ENCODE measurements at regions not wholly inside any gene's neighbourhood (a gene's known extent, or its start where the extent isn't known, plus 50 kb on each side); places are given as distances from the start of the nearest gene placed in this dataset.

- WGBS, 3 donors: 24 to 43% (median 30%) methylated on average over 2 of the region's 2 CpGs
- H3K27ac ChIP-seq (ENCODE audit: low read depth, low read length): no peak overlapping the region
Observed at GRCh38 chr6:113458368-113459010, 398.7 kb upstream of the MARCKS start.

- 73 to 90% (median 80%) methylated on average over 4 of the region's 4 CpGs for WGBS, 3 donors
- H3K27ac ChIP-seq (ENCODE audit: low read depth, low read length): no peak overlapping the region
Observed at GRCh38 chr6:113461153-113461932, 395.8 kb upstream of the MARCKS start.

DNA sequence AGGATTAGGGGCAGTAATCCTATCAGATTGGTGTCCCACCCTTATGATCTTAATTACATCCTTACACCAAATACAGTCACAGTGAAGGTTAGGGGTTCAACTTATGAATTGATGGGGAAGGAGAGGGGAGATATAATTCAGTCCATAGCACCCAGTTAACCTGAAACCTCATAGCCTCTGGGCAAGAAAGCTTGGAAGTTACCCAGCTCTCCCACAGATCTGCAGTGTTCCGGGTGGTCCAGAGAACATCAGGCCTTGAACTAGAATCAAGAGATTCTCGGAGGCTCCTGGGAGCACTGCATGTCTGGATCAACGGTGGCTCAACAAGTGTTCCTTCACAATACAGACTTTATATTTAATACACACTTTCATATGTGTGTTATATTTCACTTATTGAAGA, 392.6 kb upstream of the MARCKS start:
- 76 to 91% (median 76%) methylated on average over 3 of the region's 3 CpGs for WGBS, 3 donors
- no peak overlapping the region for H3K27ac ChIP-seq (ENCODE audit: low read depth, low read length)

GRCh38 chr6:113464960-113465359, 392.2 kb upstream of the MARCKS start:
- H3K27ac ChIP-seq (ENCODE audit: low read depth, low read length): no peak overlapping the region
- 58 to 83% (median 60%) methylated on average over 3 of the region's 3 CpGs for WGBS, 3 donors

DNA sequence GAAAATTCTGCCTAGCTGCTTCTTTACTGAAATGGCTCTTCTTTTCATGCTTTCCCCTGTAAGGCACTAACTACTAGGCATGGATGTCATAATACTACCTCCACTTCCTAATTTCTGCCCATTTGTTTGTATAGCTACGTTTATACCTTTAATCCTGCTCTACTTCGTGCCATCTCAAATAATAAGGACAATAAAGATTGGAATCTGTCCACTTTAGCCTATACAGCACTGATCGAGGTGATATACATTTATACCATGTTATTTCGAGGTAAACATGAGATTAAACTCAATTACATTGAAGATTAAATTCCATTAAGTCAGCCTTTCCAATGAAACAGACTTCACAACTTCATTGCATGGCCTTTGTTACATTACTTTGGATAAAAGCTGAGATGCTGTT, 390.6 kb upstream of the MARCKS start:
- no peak overlapping the region for H3K27ac ChIP-seq (ENCODE audit: low read depth, low read length)
- 74 to 82% (median 78%) methylated on average over 4 of the region's 4 CpGs for WGBS, 3 donors

DNA sequence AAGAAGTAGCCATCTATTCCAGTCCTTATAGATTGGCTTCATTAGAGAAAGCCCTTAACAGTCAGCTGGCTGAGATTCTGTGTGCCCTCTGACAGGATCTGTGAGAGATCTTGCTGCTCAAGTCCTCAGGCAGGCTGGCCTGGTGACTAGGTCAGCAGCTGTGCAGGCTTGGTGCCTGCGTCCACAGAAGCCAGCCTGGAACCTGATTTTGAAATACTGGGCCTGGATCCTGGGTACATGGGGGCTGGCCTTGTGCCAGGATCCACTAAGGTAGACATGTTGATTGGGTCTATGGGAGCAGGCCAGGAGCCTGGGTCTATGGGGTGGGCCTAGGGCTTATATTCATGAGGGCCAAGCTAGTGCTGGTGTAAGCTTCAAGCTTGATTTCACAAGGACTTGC, 381.8 kb upstream of the MARCKS start:
- H3K27ac ChIP-seq (ENCODE audit: low read depth, low read length): no peak overlapping the region
- 59 to 90% (median 76%) methylated on average over 1 of the region's 1 CpG for WGBS, 3 donors

DNA sequence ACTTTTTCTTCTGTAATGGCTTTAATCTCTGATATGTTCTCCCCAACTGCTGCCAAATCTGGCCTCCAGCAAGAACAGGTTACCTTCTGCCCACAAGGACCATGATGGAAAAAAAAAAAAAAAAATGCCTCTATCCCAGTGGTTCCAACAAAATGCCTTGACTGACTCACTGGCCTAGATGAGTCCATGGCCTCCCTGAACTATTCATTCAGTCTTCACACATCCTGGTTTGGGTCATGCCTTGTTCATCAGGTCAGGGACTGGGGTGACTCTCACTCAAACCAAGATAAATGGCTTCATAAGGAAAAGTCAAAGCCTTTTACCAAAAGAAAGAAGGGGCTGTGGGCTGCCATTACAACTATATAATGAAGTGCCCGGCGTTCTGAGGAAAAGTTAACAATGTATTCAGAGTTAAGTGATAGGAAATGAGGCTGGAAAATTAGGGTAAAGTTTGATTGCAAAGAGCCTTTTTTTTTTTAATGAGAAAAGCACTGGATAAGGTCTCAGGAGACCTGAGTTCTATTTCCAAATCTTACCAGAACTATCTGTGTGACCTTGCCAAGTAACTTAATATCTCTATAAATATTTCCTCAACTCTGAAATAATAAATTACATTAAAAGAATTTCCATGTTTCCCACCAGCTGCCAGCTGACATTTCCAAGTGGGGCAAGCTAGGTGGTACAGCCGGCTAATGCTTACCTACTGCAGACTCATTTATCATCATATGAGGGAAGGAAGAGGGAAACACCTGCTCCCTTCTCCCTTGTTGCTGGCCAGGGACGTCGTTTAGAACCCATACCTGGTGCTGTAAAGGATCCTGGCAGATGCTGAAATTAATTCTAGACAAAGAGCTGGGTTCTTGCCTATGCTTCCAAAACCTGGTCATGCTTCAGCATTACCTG, 380.0 kb upstream of the MARCKS start:
- no peak overlapping the region for H3K27ac ChIP-seq (ENCODE audit: low read depth, low read length)
- WGBS, 3 donors: 55 to 56% (median 55%) methylated on average over 5 of the region's 5 CpGs

DNA sequence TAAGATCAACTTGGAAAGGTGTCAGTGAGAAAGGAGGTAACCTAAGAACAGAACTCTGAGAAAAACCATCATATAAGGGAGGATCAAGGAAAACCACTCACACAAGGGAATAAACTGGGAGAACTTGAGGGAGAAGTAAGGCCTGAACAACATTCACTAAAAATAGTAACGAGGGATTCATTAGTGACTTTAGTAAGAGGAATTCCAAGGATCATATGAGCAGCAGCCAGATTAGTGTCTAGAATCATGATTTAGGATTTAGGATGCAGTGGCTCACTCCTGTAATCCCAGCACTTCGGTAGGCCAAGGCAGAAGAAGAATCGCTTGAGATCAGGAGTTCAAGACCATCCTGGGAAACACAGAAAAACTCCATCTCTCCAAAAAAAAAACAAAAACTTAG, 376.5 kb upstream of the MARCKS start:
- H3K27ac ChIP-seq (ENCODE audit: low read depth, low read length): no peak overlapping the region
- 82 to 93% (median 91%) methylated on average over 3 of the region's 3 CpGs for WGBS, 3 donors

DNA sequence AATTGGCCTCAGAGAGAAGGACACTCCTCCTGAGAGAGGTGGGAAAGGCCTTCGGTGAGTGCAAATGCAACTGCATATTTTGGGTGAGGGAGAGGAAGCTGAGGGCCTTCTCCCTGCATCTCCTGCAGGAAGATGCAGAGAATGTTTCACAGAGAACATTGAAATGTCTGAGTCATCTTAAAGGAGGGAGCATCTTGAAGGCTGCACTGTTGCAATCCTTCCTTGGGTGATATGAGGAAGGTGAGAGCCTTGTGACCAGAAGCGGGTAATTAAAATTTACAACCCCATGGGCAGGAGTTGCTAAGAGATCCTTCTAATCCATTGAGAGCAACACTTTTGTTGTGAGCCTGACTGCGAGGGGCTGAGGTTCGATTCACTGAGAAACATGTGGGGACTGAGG, 375.7 kb upstream of the MARCKS start:
- WGBS, 3 donors: 79 to 97% (median 82%) methylated on average over 4 of the region's 4 CpGs

DNA sequence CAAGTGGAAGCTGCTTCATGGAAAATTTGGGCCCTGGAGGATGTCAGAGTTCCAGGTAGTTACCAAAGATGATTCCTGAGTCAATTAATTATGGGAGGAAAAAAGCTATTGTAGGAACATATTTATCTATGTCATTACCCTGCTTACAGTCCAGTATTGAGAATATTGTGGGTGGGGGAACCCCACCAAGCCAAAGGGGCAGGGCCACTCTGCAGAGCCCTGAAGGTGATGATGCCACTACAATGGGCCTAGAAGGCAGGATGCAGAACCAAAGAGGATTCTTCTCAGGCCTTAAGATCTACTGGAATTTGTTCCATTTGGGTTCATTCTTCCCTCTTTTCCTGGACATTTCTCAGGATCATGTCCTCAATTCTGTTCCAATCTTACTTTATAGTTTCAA, 375.2 kb upstream of the MARCKS start:
- H3K27ac ChIP-seq (ENCODE audit: low read depth, low read length): no peak overlapping the region

More for the DNA sequence above, 375.7 kb upstream of the MARCKS start:
- no peak overlapping the region for H3K27ac ChIP-seq (ENCODE audit: low read depth, low read length)

GRCh38 chr6:113482771-113483170, 374.4 kb upstream of the MARCKS start:
- H3K27ac ChIP-seq (ENCODE audit: low read depth, low read length): no peak overlapping the region
- 76 to 88% (median 86%) methylated on average over 3 of the region's 3 CpGs for WGBS, 3 donors

DNA sequence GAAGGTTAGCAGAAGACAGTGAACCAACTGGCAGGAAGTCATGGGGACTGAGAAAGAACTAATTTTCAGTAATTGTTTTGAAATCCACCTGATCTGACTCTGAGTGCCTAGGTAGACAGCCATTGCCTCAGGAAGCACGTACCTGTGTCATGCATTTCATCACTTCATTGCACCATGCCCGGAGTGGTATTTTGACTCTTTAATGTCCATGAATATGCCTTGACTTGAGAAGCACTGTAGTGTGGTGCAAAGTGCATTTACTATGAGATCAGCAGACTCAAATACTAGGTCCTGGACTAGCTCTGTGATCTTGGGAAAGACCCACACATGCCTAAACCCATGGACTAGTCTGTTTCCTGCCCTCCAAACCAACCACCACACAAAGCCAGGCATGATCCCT, 370.9 kb upstream of the MARCKS start:
- 49 to 66% (median 60%) methylated on average over 2 of the region's 2 CpGs for WGBS, 3 donors

GRCh38 chr6:113487489-113488058, 369.6 kb upstream of the MARCKS start:
- H3K27ac ChIP-seq (ENCODE audit: low read depth, low read length): no peak overlapping the region
- WGBS, 3 donors: 74 to 95% (median 85%) methylated on average over 2 of the region's 2 CpGs

More for the DNA sequence above, 370.9 kb upstream of the MARCKS start:
- H3K27ac ChIP-seq (ENCODE audit: low read depth, low read length): no peak overlapping the region

DNA sequence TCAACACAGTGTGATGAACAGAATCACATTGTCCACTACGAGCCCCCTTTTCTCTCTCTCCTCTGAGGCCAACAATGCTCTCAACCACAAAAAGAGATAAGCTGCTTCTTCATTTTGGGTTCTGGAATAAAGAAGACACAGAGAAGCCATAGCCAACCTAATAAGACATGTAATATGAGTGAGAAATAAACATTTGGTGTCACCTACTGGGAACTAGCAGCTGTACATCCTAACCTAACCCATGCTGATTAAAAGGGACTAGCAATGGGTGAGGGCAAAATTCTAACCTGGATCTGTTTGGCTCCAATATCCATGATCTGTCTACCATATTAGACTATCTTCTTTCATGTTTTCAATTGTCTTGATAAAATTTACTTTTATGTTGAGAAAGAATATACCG, 369.1 kb upstream of the MARCKS start:
- WGBS, 3 donors: 86 to 96% (median 91%) methylated on average over 2 of the region's 2 CpGs
- H3K27ac ChIP-seq (ENCODE audit: low read depth, low read length): no peak overlapping the region

DNA sequence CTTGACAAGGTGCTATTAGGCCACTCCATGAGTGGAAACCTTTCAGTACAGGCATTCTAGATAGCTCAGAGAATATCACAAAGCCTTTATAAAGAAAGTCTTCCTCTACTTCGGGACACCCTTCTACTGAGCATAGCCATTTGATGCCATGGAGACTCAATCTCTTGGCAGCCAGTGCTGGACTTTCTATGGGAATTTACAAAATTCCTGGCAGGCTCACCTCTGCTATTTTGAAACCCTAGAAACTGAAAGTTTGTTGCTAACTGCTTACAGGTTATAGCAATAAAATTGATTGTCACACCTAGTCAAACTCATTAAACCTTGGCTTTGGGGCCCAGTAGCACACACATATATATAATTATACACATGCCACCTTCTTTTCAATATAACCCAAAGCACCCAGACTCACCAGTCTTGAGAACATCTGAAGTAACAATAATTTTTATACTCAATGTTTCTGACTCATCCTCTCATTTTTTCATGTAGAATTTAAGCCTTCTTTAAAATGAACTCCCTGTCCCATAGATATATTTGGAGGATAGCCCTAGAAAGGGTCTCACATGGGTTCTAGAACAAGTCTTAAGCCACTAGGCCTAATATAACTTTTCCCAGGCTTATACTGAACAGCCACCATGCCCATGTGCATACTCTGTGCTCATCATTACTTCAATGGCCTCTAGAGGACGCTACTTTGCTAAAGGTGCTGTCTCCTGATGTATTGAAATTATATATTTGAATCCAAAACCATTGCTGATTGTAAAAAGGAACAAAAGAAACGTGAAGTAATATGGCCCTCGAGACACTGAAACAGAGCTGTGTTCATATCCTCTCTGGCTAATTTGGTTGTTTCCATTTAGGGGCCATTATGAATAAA, 368.1 kb upstream of the MARCKS start:
- H3K27ac ChIP-seq (ENCODE audit: low read depth, low read length): no peak overlapping the region
- 55 to 64% (median 59%) methylated on average over 4 of the region's 4 CpGs for WGBS, 3 donors

- no peak overlapping the region for H3K27ac ChIP-seq (ENCODE audit: low read depth, low read length)
Observed at GRCh38 chr6:113489952-113490746, 367.0 kb upstream of the MARCKS start.

DNA sequence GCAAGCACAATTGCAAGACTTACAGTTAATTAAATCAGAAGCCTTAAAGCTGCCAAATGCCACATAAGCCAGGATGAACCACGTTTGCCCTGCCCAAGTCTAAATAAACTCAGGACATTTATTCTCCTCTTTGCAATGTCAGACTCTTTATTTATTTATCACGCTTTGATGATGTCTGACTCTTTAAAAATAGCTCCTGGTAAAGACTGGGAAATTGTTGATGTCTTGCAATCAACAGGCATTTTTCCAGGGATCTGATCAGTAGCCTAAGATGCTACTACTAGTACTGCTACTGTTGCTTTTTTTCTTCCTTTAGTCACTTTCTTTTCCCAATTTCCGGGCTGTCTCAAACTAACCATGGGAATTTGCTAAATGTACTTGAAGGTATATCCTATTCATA, 365.8 kb upstream of the MARCKS start:
- 73 to 93% (median 88%) methylated on average over 3 of the region's 3 CpGs for WGBS, 3 donors
- H3K27ac ChIP-seq (ENCODE audit: low read depth, low read length): no peak overlapping the region

More at GRCh38 chr6:113489952-113490746, 367.0 kb upstream of the MARCKS start:
- WGBS, 3 donors: 74 to 82% (median 81%) methylated on average over 1 of the region's 1 CpG

Data from adipose tissue (tissue), 3 donors.